GM12878 (cell line): ENCODE measurements at regions not wholly inside any gene's neighbourhood (a gene's known extent, or its start where the extent isn't known, plus 50 kb on each side); places are given as distances from the start of the nearest gene placed in this dataset.

Source experiments
- CHD2 ChIP-seq: IDR thresholded peaks from 2 replicates; pipeline ENCODE4 v1.6.1; 2011; ENCODE audit warnings: low read depth, low read length, improper control_type of control experiment, borderline replicate concordance
- FOS ChIP-seq: IDR thresholded peaks from 3 replicates; pipeline ENCODE4 v1.6.1; 2011; ENCODE audit warnings: borderline replicate concordance; ENCODE audit not compliant: insufficient read length; ENCODE audit errors: extremely low read depth
- GABPA ChIP-seq: IDR thresholded peaks from 2 replicates; pipeline ENCODE4 v1.6.1; 2014; ENCODE audit warnings: antibody characterized with exemption, low read depth, mild to moderate bottlenecking, inconsistent platforms
- HCFC1 ChIP-seq: fragments of 150-350 bp; IDR thresholded peaks from 2 replicates; pipeline ENCODE4 v1.6.1; 2014; ENCODE audit warnings: low read length
- IKZF1 ChIP-seq: fragments of 450-650 bp; conservative IDR thresholded peaks from 2 replicates; pipeline ENCODE4 v1.6.1; 2017; ENCODE audit warnings: antibody characterized with exemption, mild to moderate bottlenecking
- IKZF2 ChIP-seq, 2 experiments: fragments of 450-650 bp; IDR thresholded peaks; 2 replicates each; pipeline ENCODE4 v1.6.1; 2017; ENCODE audit warnings: mild to moderate bottlenecking in 2 of 2, moderate library complexity in 2 of 2
- IRF4 ChIP-seq: IDR thresholded peaks from 2 replicates; pipeline ENCODE4 v1.6.1; 2011; ENCODE audit warnings: low read depth, low read length
- MAX ChIP-seq: IDR thresholded peaks from 2 replicates; pipeline ENCODE4 v1.6.1; 2012; ENCODE audit warnings: low read depth, low read length, improper control_type of control experiment
- NRF1 ChIP-seq: conservative IDR thresholded peaks from 2 replicates; pipeline ENCODE4 v1.6.1; 2011; ENCODE audit warnings: mild to moderate bottlenecking, low read depth, low read length, improper control_type of control experiment
- RAD21 ChIP-seq: IDR thresholded peaks from 2 replicates; pipeline ENCODE4 v1.6.1; 2011; ENCODE audit warnings: mild to moderate bottlenecking, low read depth, low read length, moderate library complexity; ENCODE audit not compliant: insufficient read depth
- RFX5 ChIP-seq: IDR thresholded peaks from 2 replicates; pipeline ENCODE4 v1.6.1; 2011; ENCODE audit warnings: low read depth, low read length, improper control_type of control experiment
- SREBF2 ChIP-seq: IDR thresholded peaks from 2 replicates; pipeline ENCODE4 v1.6.1; 2012; ENCODE audit warnings: mild to moderate bottlenecking, low read length
- SRF ChIP-seq, 2 experiments: IDR thresholded peaks; 2 replicates each; pipeline ENCODE4 v1.6.1; 2011; ENCODE audit warnings: low read depth in 2 of 2, low read length in 2 of 2, mild to moderate bottlenecking in 1 of 2, moderate library complexity in 1 of 2
- WRNIP1 ChIP-seq: IDR thresholded peaks from 2 replicates; pipeline ENCODE4 v1.6.1; 2011; ENCODE audit warnings: low read depth, low read length, improper control_type of control experiment, borderline replicate concordance
- ZBTB40 ChIP-seq: fragments of 450-650 bp; IDR thresholded peaks from 2 replicates; pipeline ENCODE4 v1.6.1; 2016; ENCODE audit warnings: mild to moderate bottlenecking, moderate library complexity, borderline replicate concordance
- ZNF274 ChIP-seq: IDR thresholded peaks from one replicate; pipeline ENCODE4 v1.8.0; 2011; ENCODE audit not compliant: insufficient read length, insufficient read depth
- ZNF622 ChIP-seq: fragments of 450-650 bp; IDR thresholded peaks from 2 replicates; pipeline ENCODE4 v1.6.1; 2017; ENCODE audit warnings: mild to moderate bottlenecking, inconsistent platforms
- ZSCAN29 ChIP-seq: fragments of 450-650 bp; IDR thresholded peaks from 2 replicates; pipeline ENCODE4 v1.6.1; 2017; ENCODE audit warnings: mild to moderate bottlenecking, moderate library complexity
- TF ChIP-seq, protein P1 (sequence below): IDR thresholded peaks from 2 replicates; pipeline ENCODE4 v1.6.1; 2012; ENCODE audit warnings: improper control_type of control experiment, low read depth, low read length; ENCODE audit not compliant: insufficient replicate concordance

DNA sequence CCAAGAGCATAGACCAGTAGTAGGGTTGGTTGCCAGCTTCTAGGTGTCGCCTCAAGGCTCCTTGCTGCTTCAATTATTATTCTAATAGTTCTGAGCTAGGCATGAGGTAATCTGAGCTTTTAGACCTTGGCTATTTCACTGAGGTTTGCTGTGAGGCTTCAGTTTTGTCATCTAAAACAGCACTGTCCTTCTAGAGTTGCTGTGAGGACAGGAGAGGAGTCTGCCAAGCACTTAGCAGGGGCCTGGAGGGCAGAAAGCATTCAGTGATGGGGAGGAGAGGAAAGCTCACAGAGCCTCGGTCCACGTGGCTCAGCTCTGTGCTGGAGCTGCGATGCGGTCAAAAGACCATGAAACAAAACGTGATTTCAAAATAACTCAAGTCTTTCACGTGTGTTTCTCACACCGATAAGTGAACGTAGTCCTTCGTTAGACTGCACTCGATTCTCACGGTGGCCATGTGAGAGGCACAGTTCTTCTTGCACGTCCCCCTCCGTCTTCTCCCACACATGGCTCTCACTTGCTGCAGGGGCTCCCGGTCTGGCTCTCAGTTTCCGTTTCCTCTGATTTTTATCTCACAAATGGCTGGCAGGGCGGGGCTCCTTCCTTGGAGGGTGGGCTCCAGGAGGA, 113.7 kb downstream of the B3GNT2 start (continued):
- TF ChIP-seq ZBTB40, result peak; percentile 38; the same call in 1 of the 2 replicates
- TF ChIP-seq WRNIP1, result no peak
- TF ChIP-seq ZSCAN29, result no peak
- peak; percentile 88 for TF ChIP-seq IRF4
- TF ChIP-seq IKZF2 (IDR thresholded peaks at IDR 0.05), result peak; percentile 68 to 76
- peak; percentile 51; the same call in 1 of the 2 replicates for TF ChIP-seq CHD2
- no peak for TF ChIP-seq NRF1
- TF ChIP-seq ZNF622, result no peak
- TF ChIP-seq ZNF274, result no peak
- peak; percentile 87; the same call in 1 of the 2 replicates for TF ChIP-seq MAX
- no peak for TF ChIP-seq GABPA
- 0 out of 2 replicates have a peak, but pooled peaks have one; percentile 7 for TF ChIP-seq RAD21
- no peak for TF ChIP-seq FOS
- TF ChIP-seq, protein P1, sequence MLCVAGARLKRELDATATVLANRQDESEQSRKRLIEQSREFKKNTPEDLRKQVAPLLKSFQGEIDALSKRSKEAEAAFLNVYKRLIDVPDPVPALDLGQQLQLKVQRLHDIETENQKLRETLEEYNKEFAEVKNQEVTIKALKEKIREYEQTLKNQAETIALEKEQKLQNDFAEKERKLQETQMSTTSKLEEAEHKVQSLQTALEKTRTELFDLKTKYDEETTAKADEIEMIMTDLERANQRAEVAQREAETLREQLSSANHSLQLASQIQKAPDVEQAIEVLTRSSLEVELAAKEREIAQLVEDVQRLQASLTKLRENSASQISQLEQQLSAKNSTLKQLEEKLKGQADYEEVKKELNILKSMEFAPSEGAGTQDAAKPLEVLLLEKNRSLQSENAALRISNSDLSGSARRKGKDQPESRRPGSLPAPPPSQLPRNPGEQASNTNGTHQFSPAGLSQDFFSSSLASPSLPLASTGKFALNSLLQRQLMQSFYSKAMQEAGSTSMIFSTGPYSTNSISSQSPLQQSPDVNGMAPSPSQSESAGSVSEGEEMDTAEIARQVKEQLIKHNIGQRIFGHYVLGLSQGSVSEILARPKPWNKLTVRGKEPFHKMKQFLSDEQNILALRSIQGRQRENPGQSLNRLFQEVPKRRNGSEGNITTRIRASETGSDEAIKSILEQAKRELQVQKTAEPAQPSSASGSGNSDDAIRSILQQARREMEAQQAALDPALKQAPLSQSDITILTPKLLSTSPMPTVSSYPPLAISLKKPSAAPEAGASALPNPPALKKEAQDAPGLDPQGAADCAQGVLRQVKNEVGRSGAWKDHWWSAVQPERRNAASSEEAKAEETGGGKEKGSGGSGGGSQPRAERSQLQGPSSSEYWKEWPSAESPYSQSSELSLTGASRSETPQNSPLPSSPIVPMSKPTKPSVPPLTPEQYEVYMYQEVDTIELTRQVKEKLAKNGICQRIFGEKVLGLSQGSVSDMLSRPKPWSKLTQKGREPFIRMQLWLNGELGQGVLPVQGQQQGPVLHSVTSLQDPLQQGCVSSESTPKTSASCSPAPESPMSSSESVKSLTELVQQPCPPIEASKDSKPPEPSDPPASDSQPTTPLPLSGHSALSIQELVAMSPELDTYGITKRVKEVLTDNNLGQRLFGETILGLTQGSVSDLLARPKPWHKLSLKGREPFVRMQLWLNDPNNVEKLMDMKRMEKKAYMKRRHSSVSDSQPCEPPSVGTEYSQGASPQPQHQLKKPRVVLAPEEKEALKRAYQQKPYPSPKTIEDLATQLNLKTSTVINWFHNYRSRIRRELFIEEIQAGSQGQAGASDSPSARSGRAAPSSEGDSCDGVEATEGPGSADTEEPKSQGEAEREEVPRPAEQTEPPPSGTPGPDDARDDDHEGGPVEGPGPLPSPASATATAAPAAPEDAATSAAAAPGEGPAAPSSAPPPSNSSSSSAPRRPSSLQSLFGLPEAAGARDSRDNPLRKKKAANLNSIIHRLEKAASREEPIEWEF, result peak; percentile 91
- TF ChIP-seq SREBF2, result no peak
- no peak for TF ChIP-seq RFX5
- no peak for TF ChIP-seq HCFC1
- TF ChIP-seq SRF (IDR thresholded peaks at IDR 0.05; ENCODE audit: low read depth in 2 of 2, low read length in 2 of 2), result no peak
- TF ChIP-seq IKZF1, result peak; percentile 56
